ENCODE measurements at regions not wholly inside any gene's neighbourhood (a gene's known extent, or its start where the extent isn't known, plus 50 kb on each side); places are given as distances from the start of the nearest gene placed in this dataset.

DNA sequence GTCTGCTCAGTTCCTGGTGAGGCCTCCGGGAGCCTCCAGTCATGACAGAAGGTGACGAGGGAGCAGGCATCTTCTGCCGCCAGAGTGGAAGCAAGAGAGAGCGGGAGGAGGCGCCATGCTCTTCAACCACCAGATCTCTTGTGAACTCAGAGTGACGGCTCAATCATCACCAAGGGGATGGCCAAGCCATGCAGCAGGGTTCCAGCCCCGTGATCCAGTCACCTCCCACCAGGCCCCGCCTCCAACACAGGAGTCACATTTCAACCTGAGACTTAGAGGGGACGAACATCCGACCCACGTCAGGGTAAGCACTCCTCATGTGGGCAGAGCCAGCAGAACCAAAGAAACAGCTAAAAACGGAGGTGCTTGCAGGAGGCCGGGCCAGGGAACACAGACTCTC, 1470.5 kb downstream of the BRD1 start:
- no peak overlapping the region for H3K4me3 ChIP-seq (ENCODE audit: low read depth, low read length)
- DNase-seq (ENCODE audit: low read depth) = no peak
- in situ Hi-C loops (cut with HindIII; ENCODE audit: low sequenced_read_pairs) = no loop called here
- TF ChIP-seq, protein P1, sequence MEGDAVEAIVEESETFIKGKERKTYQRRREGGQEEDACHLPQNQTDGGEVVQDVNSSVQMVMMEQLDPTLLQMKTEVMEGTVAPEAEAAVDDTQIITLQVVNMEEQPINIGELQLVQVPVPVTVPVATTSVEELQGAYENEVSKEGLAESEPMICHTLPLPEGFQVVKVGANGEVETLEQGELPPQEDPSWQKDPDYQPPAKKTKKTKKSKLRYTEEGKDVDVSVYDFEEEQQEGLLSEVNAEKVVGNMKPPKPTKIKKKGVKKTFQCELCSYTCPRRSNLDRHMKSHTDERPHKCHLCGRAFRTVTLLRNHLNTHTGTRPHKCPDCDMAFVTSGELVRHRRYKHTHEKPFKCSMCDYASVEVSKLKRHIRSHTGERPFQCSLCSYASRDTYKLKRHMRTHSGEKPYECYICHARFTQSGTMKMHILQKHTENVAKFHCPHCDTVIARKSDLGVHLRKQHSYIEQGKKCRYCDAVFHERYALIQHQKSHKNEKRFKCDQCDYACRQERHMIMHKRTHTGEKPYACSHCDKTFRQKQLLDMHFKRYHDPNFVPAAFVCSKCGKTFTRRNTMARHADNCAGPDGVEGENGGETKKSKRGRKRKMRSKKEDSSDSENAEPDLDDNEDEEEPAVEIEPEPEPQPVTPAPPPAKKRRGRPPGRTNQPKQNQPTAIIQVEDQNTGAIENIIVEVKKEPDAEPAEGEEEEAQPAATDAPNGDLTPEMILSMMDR (IDR thresholded peaks at IDR 0.05; ENCODE audit: low read depth, low read length, missing control alignments) = no peak

DNA sequence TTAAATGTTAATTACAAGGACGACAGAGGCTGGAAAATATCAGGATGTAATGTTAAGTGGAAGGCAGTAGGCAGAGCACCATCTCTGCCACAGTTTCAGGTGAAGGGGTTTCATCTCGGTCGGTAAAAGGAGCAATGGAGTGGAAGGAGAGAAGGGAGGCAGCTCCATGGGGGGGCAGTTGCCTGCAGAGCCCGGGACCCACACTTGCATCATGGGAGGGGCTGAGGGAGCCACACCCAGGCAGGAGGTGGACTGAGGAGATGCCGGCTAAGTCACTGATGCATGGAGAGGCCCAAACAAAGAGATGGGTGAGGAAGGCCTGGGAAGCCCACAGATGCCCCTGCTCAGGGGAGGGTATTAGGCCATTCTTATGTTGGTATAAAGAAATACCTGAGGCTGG, 1470.9 kb downstream of the BRD1 start:
- DNase-seq (ENCODE audit: low read depth) = no peak
- in situ Hi-C loops (cut with HindIII; ENCODE audit: low sequenced_read_pairs) = no loop called here
- no peak overlapping the region for H3K4me3 ChIP-seq (ENCODE audit: low read depth, low read length)
- TF ChIP-seq, protein P1 (IDR thresholded peaks at IDR 0.05; ENCODE audit: low read depth, low read length, missing control alignments) = no peak

DNA sequence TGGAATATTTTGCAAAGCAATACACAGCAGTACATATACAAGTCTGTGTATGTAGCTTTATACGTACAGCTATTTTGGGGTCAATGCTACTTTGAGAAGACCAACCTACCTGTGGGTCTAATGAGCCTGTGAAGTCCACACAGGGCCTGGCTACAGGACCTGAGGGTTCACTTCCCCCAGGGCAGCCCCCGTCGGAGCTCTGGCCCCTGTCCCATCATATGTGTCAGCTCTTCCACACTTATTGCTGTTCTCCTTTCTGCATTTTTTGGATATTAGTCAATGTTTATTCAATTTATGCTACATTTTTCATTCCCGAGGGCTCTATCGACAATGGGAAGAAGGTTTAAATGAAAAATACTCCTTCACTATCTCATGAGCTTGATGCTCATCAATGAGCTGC, 1473.6 kb downstream of the BRD1 start:
- H3K4me3 ChIP-seq (ENCODE audit: low read depth, low read length) = no peak overlapping the region
- TF ChIP-seq, protein P1 (IDR thresholded peaks at IDR 0.05; ENCODE audit: low read depth, low read length, missing control alignments) = no peak
- no peak for DNase-seq (ENCODE audit: low read depth)
- in situ Hi-C loops (cut with HindIII; ENCODE audit: low sequenced_read_pairs) = no loop called here

DNA sequence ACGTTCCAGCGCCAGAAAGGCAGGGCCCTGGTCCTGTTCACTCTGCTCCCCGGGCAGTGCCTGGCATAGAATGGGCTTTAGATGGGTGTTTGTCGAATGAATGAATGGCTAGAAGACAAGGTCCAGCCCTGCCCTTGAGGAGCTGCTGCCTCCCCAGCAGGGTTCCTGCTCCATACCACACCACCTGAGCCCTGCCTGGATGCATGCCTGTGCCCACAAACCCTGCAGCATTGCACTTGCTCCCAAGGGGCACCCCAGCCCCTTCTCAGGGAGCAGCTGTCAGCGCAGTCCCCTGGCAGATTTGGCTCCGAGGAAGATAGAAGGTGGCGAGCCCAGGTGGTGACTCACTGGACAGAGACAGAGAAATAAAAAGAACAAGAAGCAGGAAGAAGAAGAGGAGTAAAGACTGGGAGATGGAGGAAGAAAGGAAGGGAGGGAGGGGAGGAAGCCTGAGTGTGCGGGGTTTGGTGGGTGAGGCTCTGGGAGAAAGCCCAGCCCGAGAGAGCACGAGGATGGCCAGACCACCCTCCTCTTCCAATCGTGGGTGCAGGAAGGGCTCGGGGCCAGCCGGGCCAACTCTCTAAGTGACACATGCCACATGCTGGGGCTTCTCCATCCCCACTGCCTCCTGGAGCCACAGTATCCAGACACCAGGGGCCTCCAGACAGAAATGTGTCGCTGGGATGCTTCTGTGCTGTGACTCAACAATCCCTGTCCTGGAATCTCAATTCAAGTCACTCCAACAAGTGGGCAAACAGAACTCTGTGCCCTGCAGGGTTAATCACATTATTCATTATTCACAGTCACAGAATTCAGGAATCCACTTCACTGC, 1474.3 kb downstream of the BRD1 start:
- DNase-seq (ENCODE audit: low read depth) = no peak
- in situ Hi-C loops (cut with HindIII; ENCODE audit: low sequenced_read_pairs) = no loop called here
- H3K4me3 ChIP-seq (ENCODE audit: low read depth, low read length) = no peak overlapping the region
- TF ChIP-seq, protein P1 (IDR thresholded peaks at IDR 0.05; ENCODE audit: low read depth, low read length, missing control alignments) = no peak

DNA sequence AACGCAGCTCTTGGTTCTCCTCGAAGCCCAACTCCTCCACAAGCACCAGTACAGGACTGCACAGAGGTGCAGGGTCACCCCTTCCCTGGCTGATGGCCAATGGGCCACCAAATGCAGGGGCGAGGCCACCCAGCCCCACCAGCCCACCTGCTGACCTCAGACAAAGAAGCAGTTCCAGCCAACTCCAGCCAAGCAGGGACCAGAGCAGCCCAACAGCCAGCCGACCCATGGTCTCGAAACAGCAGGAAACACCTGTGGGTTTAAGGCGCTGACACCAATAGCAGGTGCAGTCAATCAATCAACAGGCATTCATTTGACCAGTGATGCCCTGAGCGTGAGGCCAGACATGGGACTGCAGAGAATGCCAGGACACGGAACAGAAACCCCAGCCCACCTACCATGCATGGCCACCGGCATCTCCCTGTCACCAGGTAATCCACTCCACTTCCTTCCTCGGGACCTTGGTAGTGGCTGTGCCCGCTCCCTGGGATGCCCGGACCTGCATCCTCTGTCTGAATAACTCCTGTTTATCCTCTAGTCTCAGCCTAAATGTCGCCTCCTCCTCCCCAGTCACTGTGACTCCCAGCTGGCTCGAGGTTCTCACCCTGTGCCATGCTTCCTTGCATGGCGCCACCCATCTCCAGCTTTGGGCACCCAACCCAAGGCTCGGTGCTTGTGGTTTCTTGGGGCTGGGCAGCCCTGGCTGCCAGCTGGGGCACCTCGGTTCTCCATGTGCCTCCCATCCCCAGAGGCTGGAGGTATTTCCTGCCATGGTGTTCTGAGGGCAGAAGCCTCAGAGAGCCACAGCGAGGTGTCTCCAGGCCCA, 1475.4 kb downstream of the BRD1 start:
- no peak for DNase-seq (ENCODE audit: low read depth)
- H3K4me3 ChIP-seq (ENCODE audit: low read depth, low read length) = no peak overlapping the region
- in situ Hi-C loops (cut with HindIII; ENCODE audit: low sequenced_read_pairs) = no loop called here
- TF ChIP-seq, protein P1 (IDR thresholded peaks at IDR 0.05; ENCODE audit: low read depth, low read length, missing control alignments) = no peak

DNA sequence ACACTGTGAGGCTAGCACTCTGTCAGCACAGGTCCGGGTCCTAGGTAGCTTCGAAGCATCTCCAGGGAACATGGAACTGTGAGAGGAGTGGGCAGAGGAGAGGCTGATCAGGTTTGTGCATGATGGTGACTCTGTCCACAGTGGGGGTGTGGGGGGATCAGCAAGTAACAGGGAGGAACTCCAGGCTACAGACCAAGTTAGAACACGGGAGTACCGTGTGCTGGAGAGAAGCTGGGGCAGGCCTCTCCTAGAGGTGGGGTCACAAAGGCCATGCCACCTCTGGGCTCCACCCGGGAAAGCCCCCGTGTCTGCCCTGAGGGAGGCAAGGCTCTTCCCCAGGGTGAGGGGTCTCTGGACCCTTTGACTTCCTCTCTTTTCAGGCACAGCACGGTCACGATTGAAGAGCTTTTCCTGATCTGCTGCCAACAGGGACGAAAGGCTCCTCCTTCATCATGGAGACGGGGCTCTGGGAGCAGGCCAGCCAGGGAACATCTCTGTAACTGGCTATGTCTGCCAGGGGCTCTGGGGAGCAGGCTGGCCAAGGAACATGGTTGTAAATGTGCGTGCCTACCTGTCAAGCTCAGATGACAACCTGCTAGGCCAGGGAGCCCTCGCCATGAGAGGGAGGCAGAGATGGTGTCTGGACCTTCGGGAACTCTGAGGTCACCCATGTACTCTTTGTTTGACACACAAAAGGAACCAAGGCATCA, 1476.1 kb downstream of the BRD1 start:
- in situ Hi-C loops (cut with HindIII; ENCODE audit: low sequenced_read_pairs) = no loop called here
- TF ChIP-seq, protein P1 (IDR thresholded peaks at IDR 0.05; ENCODE audit: low read depth, low read length, missing control alignments) = no peak
- no peak for DNase-seq (ENCODE audit: low read depth)
- no peak overlapping the region for H3K4me3 ChIP-seq (ENCODE audit: low read depth, low read length)
